Smooth muscle cell (in vitro differentiated cells): ENCODE measurements at regions not wholly inside any gene's neighbourhood (a gene's known extent, or its start where the extent isn't known, plus 50 kb on each side); places are given as distances from the start of the nearest gene placed in this dataset.
"Not testable (repeated sequence)": the region's sequence is repeated elsewhere in the genome, so short reads cannot be mapped to it uniquely, and the experiment has no call there.

Source experiments
- DNase-seq: peaks from one replicate; lab custom pipeline; 2025; ENCODE audit not compliant: unreplicated experiment; lab: John Stamatoyannopoulos, UW
- H2AFZ ChIP-seq: fragments of 200-600 bp; sonication (generic); 2 replicates; pipeline ENCODE4 v1.6.0; 2016; ENCODE audit warnings: antibody characterized with exemption, low read depth, mild to moderate bottlenecking
- H3F3A ChIP-seq: fragments of 200-600 bp; sonication (generic); 2 replicates; pipeline ENCODE4 v1.6.0; 2017; ENCODE audit warnings: antibody characterized with exemption, low read depth
- H3K27ac ChIP-seq: fragments of 200-600 bp; sonication (generic); 2 replicates; pipeline ENCODE4 v1.5.1; 2016; ENCODE audit warnings: low read depth, mild to moderate bottlenecking
- H3K27me3 ChIP-seq: fragments of 200-600 bp; sonication (generic); 2 replicates; pipeline ENCODE4 v1.6.1; 2016; ENCODE audit warnings: low read depth, mild to moderate bottlenecking
- H3K36me3 ChIP-seq: fragments of 200-600 bp; sonication (generic); 2 replicates; pipeline ENCODE4 v1.5.1; 2016; ENCODE audit warnings: low read depth
- H3K4me1 ChIP-seq: fragments of 200-600 bp; sonication (generic); 2 replicates; pipeline ENCODE4 v1.5.1; 2016; ENCODE audit warnings: low read depth
- H3K4me2 ChIP-seq: fragments of 200-600 bp; sonication (generic); 2 replicates; pipeline ENCODE4 v1.6.0; 2016; ENCODE audit warnings: mild to moderate bottlenecking
- H3K4me3 ChIP-seq: fragments of 200-600 bp; sonication (generic); 2 replicates; pipeline ENCODE4 v1.5.1; 2016; ENCODE audit warnings: mild to moderate bottlenecking
- H3K79me2 ChIP-seq: fragments of 200-600 bp; sonication (generic); 2 replicates; pipeline ENCODE4 v1.6.0; 2016; ENCODE audit warnings: low read depth, mild to moderate bottlenecking
- H3K9ac ChIP-seq: fragments of 200-600 bp; sonication (generic); 2 replicates; pipeline ENCODE4 v1.6.0; 2016; ENCODE audit warnings: low read depth
- H3K9me3 ChIP-seq: fragments of 200-600 bp; sonication (generic); replicated peaks from 2 replicates; pipeline ENCODE4 v1.5.1; 2016; ENCODE audit warnings: low read depth
- H4K20me1 ChIP-seq: fragments of 200-600 bp; sonication (generic); 2 replicates; pipeline ENCODE4 v1.6.0; 2016; ENCODE audit warnings: low read depth
- WGBS: methylation state at CpG from one replicate; pipeline ENCODE4 v1.1.7; 2016; ENCODE audit warnings: low lambda C conversion rate; 5-methylcytosine and 5-hydroxymethylcytosine counted together
- TF ChIP-seq, protein P1 (sequence below): fragments of 200-600 bp; sonication (generic); IDR thresholded peaks from 2 replicates; pipeline ENCODE4 v1.5.1; 2017; ENCODE audit warnings: borderline replicate concordance, mild to moderate bottlenecking, antibody characterized with exemption; ENCODE audit not compliant: insufficient read depth, poor library complexity, severe bottlenecking

DNA sequence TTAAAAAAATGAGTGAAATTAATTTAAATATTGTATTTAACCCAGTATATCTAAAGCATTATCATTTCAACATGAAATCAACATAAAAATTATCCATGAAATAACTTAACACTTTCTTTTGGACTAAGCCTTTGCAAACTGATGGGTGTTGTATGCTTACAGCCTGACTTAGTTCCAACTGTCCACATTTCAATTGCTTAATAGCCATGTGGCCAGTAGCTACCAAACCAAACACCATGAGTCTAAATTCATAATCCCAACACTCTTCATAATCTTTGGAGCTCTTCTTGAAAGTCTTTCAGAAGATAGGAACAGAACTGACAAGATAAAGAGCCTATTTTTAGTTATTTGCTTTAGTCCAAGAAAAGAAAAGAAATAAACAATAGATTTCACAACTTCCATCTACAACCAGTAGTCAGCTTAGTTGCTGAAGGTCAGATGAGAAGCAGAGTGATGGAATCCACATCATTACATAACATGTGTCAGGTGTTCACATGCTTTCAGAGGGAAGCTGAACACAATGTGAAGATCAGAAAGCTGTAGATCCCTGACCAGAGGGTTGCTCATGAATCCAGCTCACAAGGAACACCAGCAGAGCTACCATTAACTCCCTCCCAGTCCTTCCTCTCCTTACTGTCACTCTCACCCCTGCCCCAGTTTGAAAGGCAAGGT is 144.0 kb upstream of the ZNF648 start:
- Histone ChIP-seq H2AFZ (no peak overlapping the region), H3K9ac (no peak overlapping the region), H3K27me3 (no peaks in the 10 kb centered on the region), H3K79me2 (no peaks in the 10 kb centered on the region), H3K9me3 (no peaks in the 10 kb centered on the region), H4K20me1 (no peaks in the 10 kb centered on the region), H3K4me1 (peaks cover 14% of the 10 kb centered on the region), H3K36me3 (no peaks in the 10 kb centered on the region), H3K27ac (no peak overlapping the region), H3F3A (peaks cover 4% of the 10 kb centered on the region), H3K4me3 (no peak overlapping the region), H3K4me2 (no peak overlapping the region)
- TF ChIP-seq, protein P1, sequence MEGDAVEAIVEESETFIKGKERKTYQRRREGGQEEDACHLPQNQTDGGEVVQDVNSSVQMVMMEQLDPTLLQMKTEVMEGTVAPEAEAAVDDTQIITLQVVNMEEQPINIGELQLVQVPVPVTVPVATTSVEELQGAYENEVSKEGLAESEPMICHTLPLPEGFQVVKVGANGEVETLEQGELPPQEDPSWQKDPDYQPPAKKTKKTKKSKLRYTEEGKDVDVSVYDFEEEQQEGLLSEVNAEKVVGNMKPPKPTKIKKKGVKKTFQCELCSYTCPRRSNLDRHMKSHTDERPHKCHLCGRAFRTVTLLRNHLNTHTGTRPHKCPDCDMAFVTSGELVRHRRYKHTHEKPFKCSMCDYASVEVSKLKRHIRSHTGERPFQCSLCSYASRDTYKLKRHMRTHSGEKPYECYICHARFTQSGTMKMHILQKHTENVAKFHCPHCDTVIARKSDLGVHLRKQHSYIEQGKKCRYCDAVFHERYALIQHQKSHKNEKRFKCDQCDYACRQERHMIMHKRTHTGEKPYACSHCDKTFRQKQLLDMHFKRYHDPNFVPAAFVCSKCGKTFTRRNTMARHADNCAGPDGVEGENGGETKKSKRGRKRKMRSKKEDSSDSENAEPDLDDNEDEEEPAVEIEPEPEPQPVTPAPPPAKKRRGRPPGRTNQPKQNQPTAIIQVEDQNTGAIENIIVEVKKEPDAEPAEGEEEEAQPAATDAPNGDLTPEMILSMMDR: no peak
- no peak for DNase-seq

- Histone ChIP-seq H3K4me1 (peaks cover 14% of the 10 kb centered on the region), H3K36me3 (no peaks in the 10 kb centered on the region), H4K20me1 (no peaks in the 10 kb centered on the region), H3K79me2 (no peaks in the 10 kb centered on the region), H3K9ac (no peak overlapping the region), H3K4me3 (no peak overlapping the region), H3F3A (peaks cover 5% of the 10 kb centered on the region), H3K4me2 (no peak overlapping the region), H3K27me3 (no peaks in the 10 kb centered on the region), H2AFZ (no peak overlapping the region), H3K9me3 (no peaks in the 10 kb centered on the region), H3K27ac (no peak overlapping the region)
- no peak for DNase-seq
- 96% methylated on average over 2 of the region's 2 CpGs for WGBS
- TF ChIP-seq, protein P1: no peak
Measured at GRCh38 chr1:182203191-182203875, 141.8 kb upstream of the ZNF648 start.

GRCh38 chr1:182201490-182201889 is 140.0 kb upstream of the ZNF648 start:
- H3K4me2 ChIP-seq: peak overlapping the region; percentile 46
- H2AFZ ChIP-seq, H4K20me1 ChIP-seq, H3K9me3 ChIP-seq, H3K36me3 ChIP-seq, DNase-seq, H3K79me2 ChIP-seq, H3K4me3 ChIP-seq, H3K4me1 ChIP-seq, H3K27me3 ChIP-seq, H3K9ac ChIP-seq, H3K27ac ChIP-seq: not testable (repeated sequence)
- H3F3A ChIP-seq: peaks cover 10% of the 10 kb centered on the region
- 70% methylated on average over 7 of the region's 7 CpGs for WGBS

GRCh38 chr1:182200025-182200812 is 138.7 kb upstream of the ZNF648 start:
- H2AFZ ChIP-seq: no peak overlapping the region
- no peak overlapping the region for H3K9ac ChIP-seq
- peaks cover 10% of the 10 kb centered on the region for H3F3A ChIP-seq
- H3K27ac ChIP-seq: no peak overlapping the region
- H3K27me3 ChIP-seq: no peaks in the 10 kb centered on the region
- 51% methylated on average over 4 of the region's 4 CpGs for WGBS
- no peaks in the 10 kb centered on the region for H3K36me3 ChIP-seq
- H4K20me1 ChIP-seq: no peaks in the 10 kb centered on the region
- peak overlapping the region; percentile 46 for H3K4me2 ChIP-seq
- H3K4me1 ChIP-seq: peaks cover 8% of the 10 kb centered on the region
- H3K4me3 ChIP-seq: no peak overlapping the region
- TF ChIP-seq, protein P1: no peak
- no peaks in the 10 kb centered on the region for H3K79me2 ChIP-seq
- DNase-seq: no peak
- no peaks in the 10 kb centered on the region for H3K9me3 ChIP-seq
